Lung (tissue), 11 donors: ENCODE measurements at regions not wholly inside any gene's neighbourhood (a gene's known extent, or its start where the extent isn't known, plus 50 kb on each side); places are given as distances from the start of the nearest gene placed in this dataset.

Experiments
- ATAC-seq: fragments of 200-7000 bp; cut with Tn5 transposase; one replicate; pipeline ENCODE4 v1.9.1; 2020; ENCODE audit warnings: moderate number of reproducible peaks; ENCODE audit not compliant: insufficient read depth, low FRiP score
- DNase-seq, 3 donors: peaks; one replicate each; pipeline ENCODE4 v3.0.0-alpha.2; 2013 to 2017
- H3K27ac ChIP-seq, 2 donors: one replicate each; pipeline ENCODE4 v1.5.1; 2013; ENCODE audit warnings: mild to moderate bottlenecking in 2 of 2, moderate library complexity in 2 of 2, control low read depth in 1 of 2, inconsistent platforms in 1 of 2, low read depth in 1 of 2, low read length in 1 of 2
- H3K27me3 ChIP-seq, 3 donors: one replicate each; pipeline ENCODE4 v1.5.1; 2013; ENCODE audit warnings: low read length in 2 of 3; ENCODE audit not compliant: control insufficient read depth in 3 of 3, insufficient read depth in 3 of 3
- H3K36me3 ChIP-seq, 4 donors: one replicate each; pipeline ENCODE4 v1.5.1; 2013; ENCODE audit warnings: low read length in 4 of 4, mild to moderate bottlenecking in 1 of 4, moderate library complexity in 1 of 4; ENCODE audit not compliant: control insufficient read depth in 4 of 4, insufficient read depth in 4 of 4
- H3K4me1 ChIP-seq, 5 donors: one replicate each; pipeline ENCODE4 v1.5.1; 2013; ENCODE audit warnings: low read length in 5 of 5, mild to moderate bottlenecking in 2 of 5, moderate library complexity in 1 of 5; ENCODE audit not compliant: control insufficient read depth in 5 of 5, insufficient read depth in 5 of 5
- H3K4me3 ChIP-seq: one replicate; pipeline ENCODE4 v1.5.1; 2013; ENCODE audit warnings: mild to moderate bottlenecking, control low read depth, moderate library complexity
- H3K9ac ChIP-seq, 2 donors: one replicate each; pipeline ENCODE4 v1.5.1; 2013; ENCODE audit warnings: low read length in 2 of 2, control low read depth in 1 of 2; ENCODE audit not compliant: insufficient read depth in 1 of 2
- H3K9me3 ChIP-seq, 4 donors: one replicate each; pipeline ENCODE4 v1.5.1; 2013; ENCODE audit warnings: low read length in 3 of 4, mild to moderate bottlenecking in 1 of 4, moderate library complexity in 1 of 4; ENCODE audit not compliant: control insufficient read depth in 4 of 4, insufficient read depth in 3 of 4
- WGBS, 2 donors: extraction: QIAGEN DNeasy Blood & Tissue Kit; methylation state at CpG; one replicate each; pipeline ENCODE4 v1.1.7; 2013; 5-methylcytosine and 5-hydroxymethylcytosine counted together
- TF ChIP-seq, protein P1 (sequence below): IDR thresholded peaks from 2 replicates; pipeline ENCODE4 v1.5.1; 2012; ENCODE audit warnings: mild to moderate bottlenecking; ENCODE audit errors: control extremely low read depth, extremely low read depth
- donor health status: control.
- donor health status: control.
- donor health status: Bipolar disorder and iron deficiency.
- donor health status: healthy.
- donor health status: DM: yes; HTN: yes; CAD: no.

DNA sequence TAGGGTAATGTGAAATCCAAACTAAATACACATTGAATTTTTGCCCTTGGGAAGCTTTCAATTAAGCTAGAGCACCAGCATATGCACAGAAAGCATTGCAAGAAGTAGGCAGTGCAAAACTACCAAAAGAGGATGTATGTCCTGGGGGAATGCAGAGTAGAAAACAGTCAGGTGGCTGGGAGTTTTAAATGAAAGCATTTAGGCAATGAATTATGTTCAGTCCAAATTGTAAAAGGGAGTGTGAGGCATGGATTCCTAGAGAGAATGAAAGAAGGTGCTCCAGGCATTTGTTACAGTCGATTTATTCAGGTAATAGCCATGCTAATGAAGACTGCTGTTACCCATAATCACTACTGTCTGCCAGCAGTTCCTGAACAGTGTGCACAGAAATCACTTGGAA lies 604.1 kb upstream of the POU3F2 start:
- H3K27me3 ChIP-seq, result no peaks in the 10 kb centered on the region
- H3K9me3 ChIP-seq, result peaks cover 0 to 4% (median 2%) of the 10 kb centered on the region in 4 donors
- no peak overlapping the region for H3K27ac ChIP-seq
- no peaks in the 10 kb centered on the region for H3K36me3 ChIP-seq
- H3K4me1 ChIP-seq, result no peaks in the 10 kb centered on the region
- H3K9ac ChIP-seq, result no peak overlapping the region
- H3K4me3 ChIP-seq, result no peak overlapping the region
- TF ChIP-seq, protein P1, sequence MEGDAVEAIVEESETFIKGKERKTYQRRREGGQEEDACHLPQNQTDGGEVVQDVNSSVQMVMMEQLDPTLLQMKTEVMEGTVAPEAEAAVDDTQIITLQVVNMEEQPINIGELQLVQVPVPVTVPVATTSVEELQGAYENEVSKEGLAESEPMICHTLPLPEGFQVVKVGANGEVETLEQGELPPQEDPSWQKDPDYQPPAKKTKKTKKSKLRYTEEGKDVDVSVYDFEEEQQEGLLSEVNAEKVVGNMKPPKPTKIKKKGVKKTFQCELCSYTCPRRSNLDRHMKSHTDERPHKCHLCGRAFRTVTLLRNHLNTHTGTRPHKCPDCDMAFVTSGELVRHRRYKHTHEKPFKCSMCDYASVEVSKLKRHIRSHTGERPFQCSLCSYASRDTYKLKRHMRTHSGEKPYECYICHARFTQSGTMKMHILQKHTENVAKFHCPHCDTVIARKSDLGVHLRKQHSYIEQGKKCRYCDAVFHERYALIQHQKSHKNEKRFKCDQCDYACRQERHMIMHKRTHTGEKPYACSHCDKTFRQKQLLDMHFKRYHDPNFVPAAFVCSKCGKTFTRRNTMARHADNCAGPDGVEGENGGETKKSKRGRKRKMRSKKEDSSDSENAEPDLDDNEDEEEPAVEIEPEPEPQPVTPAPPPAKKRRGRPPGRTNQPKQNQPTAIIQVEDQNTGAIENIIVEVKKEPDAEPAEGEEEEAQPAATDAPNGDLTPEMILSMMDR, result no peak
- ATAC-seq, result no peak
- no peak for DNase-seq
- 62 to 76% methylated on average over 1 of the region's 1 CpG for WGBS, 2 donors

DNA sequence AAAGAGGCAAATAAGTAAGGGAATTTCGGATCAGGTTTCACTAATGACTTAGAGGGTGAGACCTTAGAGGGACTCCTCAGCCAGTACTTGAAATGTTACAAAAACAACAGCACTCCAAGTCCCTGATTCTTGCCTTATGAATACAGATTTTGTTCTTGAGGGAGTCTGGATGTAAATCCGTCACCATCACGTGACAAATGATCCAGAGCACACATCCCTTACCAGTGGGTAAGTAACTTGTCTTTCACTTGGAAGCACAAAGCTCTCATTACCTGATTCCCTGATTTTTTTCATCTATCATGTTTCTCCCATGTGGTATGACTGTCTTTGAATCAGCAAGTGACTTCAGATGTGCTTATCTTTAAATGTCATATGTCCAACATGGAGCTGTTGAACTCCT lies 595.3 kb upstream of the POU3F2 start:
- ATAC-seq (no peak), DNase-seq (no peak)
- no peaks in the 10 kb centered on the region for H3K36me3 ChIP-seq
- TF ChIP-seq, protein P1, result no peak
- H3K27me3 ChIP-seq, result no peaks in the 10 kb centered on the region
- H3K27ac ChIP-seq, result no peak overlapping the region
- 51 to 58% methylated on average over 3 of the region's 3 CpGs for WGBS, 2 donors
- no peak overlapping the region for H3K9ac ChIP-seq
- H3K9me3 ChIP-seq, result no peaks in the 10 kb centered on the region
- no peak overlapping the region for H3K4me3 ChIP-seq
- H3K4me1 ChIP-seq, result no peaks in the 10 kb centered on the region

DNA sequence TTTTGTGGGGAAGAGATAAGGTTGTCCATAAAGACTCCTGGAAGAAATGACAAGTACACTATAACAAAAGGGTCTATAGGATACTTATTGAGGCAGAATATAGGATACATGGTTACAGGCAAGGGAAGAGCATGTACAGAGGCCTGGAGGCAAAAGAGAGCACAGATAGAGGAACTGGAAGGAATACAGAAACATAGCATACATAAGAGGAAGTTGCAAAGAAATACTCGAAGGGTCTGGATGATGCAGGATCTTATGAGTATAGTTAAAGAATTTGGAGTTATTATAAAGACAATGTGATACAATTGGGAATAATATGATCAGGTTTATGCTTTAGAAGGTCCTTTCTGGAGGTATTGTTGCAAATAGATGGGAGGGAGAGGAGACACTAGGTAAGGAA lies 592.7 kb upstream of the POU3F2 start:
- Histone ChIP-seq H3K9ac (no peak overlapping the region), H3K9me3 (no peaks in the 10 kb centered on the region), H3K27ac (no peak overlapping the region), H3K27me3 (no peaks in the 10 kb centered on the region), H3K36me3 (no peaks in the 10 kb centered on the region), H3K4me1 (no peaks in the 10 kb centered on the region), H3K4me3 (no peak overlapping the region)
- TF ChIP-seq, protein P1, result no peak
- DNase-seq (no peak), ATAC-seq (no peak)
- WGBS, 2 donors, result 14 to 44% methylated on average over 1 of the region's 1 CpG

DNA sequence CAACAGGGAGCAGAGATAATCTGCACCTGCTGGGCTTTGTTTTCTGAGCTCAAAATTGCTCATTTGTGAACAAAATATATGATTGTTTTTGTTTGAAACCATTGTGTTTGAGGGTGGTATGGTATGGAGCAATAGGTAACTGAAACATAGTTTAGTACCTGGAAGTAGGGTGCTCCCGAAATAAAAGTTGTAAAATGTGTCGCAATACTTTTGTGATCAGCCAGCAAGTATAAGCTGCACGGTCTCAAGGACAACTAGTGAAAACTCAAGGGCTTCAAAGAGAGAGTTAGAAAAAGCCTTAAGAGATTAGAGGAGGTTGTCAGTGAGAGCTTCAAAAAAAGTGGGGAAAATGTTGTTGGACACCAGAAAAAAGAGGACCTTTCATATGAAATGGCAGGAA lies 579.8 kb upstream of the POU3F2 start:
- H3K4me3 ChIP-seq, result no peak overlapping the region
- ATAC-seq, result no peak
- WGBS, 2 donors, result 76 to 84% methylated on average over 3 of the region's 3 CpGs

More for the DNA sequence above, 579.8 kb upstream of the POU3F2 start:
- Histone ChIP-seq H3K36me3 (no peaks in the 10 kb centered on the region), H3K4me1 (no peaks in the 10 kb centered on the region), H3K27ac (no peak overlapping the region), H3K27me3 (no peaks in the 10 kb centered on the region), H3K9me3 (no peaks in the 10 kb centered on the region), H3K9ac (no peak overlapping the region)
- no peak for DNase-seq
- TF ChIP-seq, protein P1, result no peak
